Stimulated activated CD4-positive, alpha-beta T cell treated with anti-CD3 and anti-CD28 coated beads, Interleukin-4, amount 100 ng/mL, for 4 hours (primary cell): ENCODE measurements at regions not wholly inside any gene's neighbourhood (a gene's known extent, or its start where the extent isn't known, plus 50 kb on each side); places are given as distances from the start of the nearest gene placed in this dataset.
"Not testable (repeated sequence)": the region's sequence is repeated elsewhere in the genome, so short reads cannot be mapped to it uniquely, and the experiment has no call there.

Source experiments
- DNase-seq, 2 experiments: peaks; one replicate each; pipeline ENCODE4 v3.0.0-alpha.2; 2020

GRCh38 chr5:8828596-8829322 lies 717.1 kb downstream of the SEMA5A start:
- DNase-seq = no peak

GRCh38 chr5:8829323-8830029 lies 716.4 kb downstream of the SEMA5A start:
- DNase-seq = no peak

- no peak for DNase-seq
Observed at GRCh38 chr5:8831251-8831650, 714.6 kb downstream of the SEMA5A start.

- DNase-seq = no peak
Observed at GRCh38 chr5:8831854-8832253, 714.0 kb downstream of the SEMA5A start.

- no peak for DNase-seq
Observed at GRCh38 chr5:8839361-8840055, 706.4 kb downstream of the SEMA5A start.

- no peak for DNase-seq
Observed at GRCh38 chr5:8840237-8840636, 705.6 kb downstream of the SEMA5A start.

- DNase-seq = not testable (repeated sequence)
Observed at GRCh38 chr5:8840746-8841145, 705.1 kb downstream of the SEMA5A start.

- no peak for DNase-seq
Observed at GRCh38 chr5:8842971-8843551, 702.8 kb downstream of the SEMA5A start.

GRCh38 chr5:8843771-8844170 lies 702.1 kb downstream of the SEMA5A start:
- no peak for DNase-seq

- DNase-seq = no peak
Observed at GRCh38 chr5:8844206-8844605, 701.7 kb downstream of the SEMA5A start.

GRCh38 chr5:8844847-8845246 lies 701.0 kb downstream of the SEMA5A start:
- DNase-seq = no peak

GRCh38 chr5:8845296-8845695 lies 700.6 kb downstream of the SEMA5A start:
- no peak for DNase-seq

- DNase-seq = no peak
Observed at GRCh38 chr5:8848366-8848765, 697.5 kb downstream of the SEMA5A start.

- DNase-seq = no peak
Observed at GRCh38 chr5:8848997-8849594, 696.8 kb downstream of the SEMA5A start.

- DNase-seq = no peak
Observed at GRCh38 chr5:8851101-8851500, 694.8 kb downstream of the SEMA5A start.

GRCh38 chr5:8857051-8857450 lies 688.8 kb downstream of the SEMA5A start:
- DNase-seq = no peak

- no peak for DNase-seq
Observed at GRCh38 chr5:8861764-8862163, 684.1 kb downstream of the SEMA5A start.

- no peak for DNase-seq
Observed at GRCh38 chr5:8864053-8864452, 681.8 kb downstream of the SEMA5A start.

- no peak for DNase-seq
Observed at GRCh38 chr5:8865266-8865665, 680.6 kb downstream of the SEMA5A start.

GRCh38 chr5:8865686-8866374 lies 680.0 kb downstream of the SEMA5A start:
- DNase-seq = no peak

GRCh38 chr5:8868283-8868682 lies 677.6 kb downstream of the SEMA5A start:
- no peak for DNase-seq

- no peak for DNase-seq
Observed at GRCh38 chr5:8869932-8870331, 675.9 kb downstream of the SEMA5A start.
